ENCODE measurements at regions not wholly inside any gene's neighbourhood (a gene's known extent, or its start where the extent isn't known, plus 50 kb on each side); places are given as distances from the start of the nearest gene placed in this dataset.
A peak's percentile ranks its signal among the peaks of the same experiment; 100 is the strongest.
"Not testable (repeated sequence)": the region's sequence is repeated elsewhere in the genome, so short reads cannot be mapped to it uniquely, and the experiment has no call there.

- no peak for DNase-seq (ENCODE audit: low read depth in 4 of 4, low spot score in 2 of 4)
Observed at GRCh38 chr11:90756617-90757016, 533.8 kb upstream of the CHORDC1 start.

- DNase-seq (ENCODE audit: low read depth in 4 of 4, low spot score in 2 of 4): no peak
Observed at GRCh38 chr11:90753546-90753945, 530.7 kb upstream of the CHORDC1 start.

- DNase-seq (ENCODE audit: low read depth in 4 of 4, low spot score in 2 of 4): no peak
Observed at GRCh38 chr11:90747057-90747456, 524.2 kb upstream of the CHORDC1 start.

- DNase-seq (ENCODE audit: low read depth in 4 of 4, low spot score in 2 of 4): no peak
Observed at GRCh38 chr11:90744169-90744568, 521.3 kb upstream of the CHORDC1 start.

GRCh38 chr11:90738799-90739198 is 516.0 kb upstream of the CHORDC1 start:
- no peak for DNase-seq (ENCODE audit: low read depth in 4 of 4, low spot score in 2 of 4)

- peak; percentile 56 to 73 (median 68) for DNase-seq (ENCODE audit: low read depth in 4 of 4, low spot score in 2 of 4)
Observed at GRCh38 chr11:90737444-90738050, 514.7 kb upstream of the CHORDC1 start.

GRCh38 chr11:90732486-90732885 is 509.6 kb upstream of the CHORDC1 start:
- DNase-seq (ENCODE audit: low read depth in 4 of 4, low spot score in 2 of 4): no peak

- no peak for DNase-seq (ENCODE audit: low read depth in 4 of 4, low spot score in 2 of 4)
Observed at GRCh38 chr11:90723475-90723874, 500.6 kb upstream of the CHORDC1 start.

- no peak for DNase-seq (ENCODE audit: low read depth in 4 of 4, low spot score in 2 of 4)
Observed at GRCh38 chr11:90722552-90723190, 499.8 kb upstream of the CHORDC1 start.

GRCh38 chr11:90717522-90717921 is 494.7 kb upstream of the CHORDC1 start:
- no peak for DNase-seq (ENCODE audit: low read depth in 4 of 4, low spot score in 2 of 4)

GRCh38 chr11:90705661-90706060 is 482.8 kb upstream of the CHORDC1 start:
- DNase-seq (ENCODE audit: low read depth in 4 of 4, low spot score in 2 of 4): no peak

- DNase-seq (ENCODE audit: low read depth in 4 of 4, low spot score in 2 of 4): no peak
Observed at GRCh38 chr11:90704510-90704909, 481.7 kb upstream of the CHORDC1 start.

- no peak for DNase-seq (ENCODE audit: low read depth in 4 of 4, low spot score in 2 of 4)
Observed at GRCh38 chr11:90701716-90702115, 478.9 kb upstream of the CHORDC1 start.

- no peak for DNase-seq (ENCODE audit: low read depth in 4 of 4, low spot score in 2 of 4)
Observed at GRCh38 chr11:90700789-90701439, 478.1 kb upstream of the CHORDC1 start.

- DNase-seq (ENCODE audit: low read depth in 4 of 4, low spot score in 2 of 4): no peak
Observed at GRCh38 chr11:90699791-90700400, 477.0 kb upstream of the CHORDC1 start.

GRCh38 chr11:90698238-90698637 is 475.4 kb upstream of the CHORDC1 start:
- DNase-seq (ENCODE audit: low read depth in 4 of 4, low spot score in 2 of 4): no peak

GRCh38 chr11:90675496-90675895 is 452.6 kb upstream of the CHORDC1 start:
- not testable (repeated sequence) for DNase-seq (ENCODE audit: low read depth in 4 of 4, low spot score in 2 of 4)

GRCh38 chr11:90669094-90669493 is 446.2 kb upstream of the CHORDC1 start:
- DNase-seq (ENCODE audit: low read depth in 4 of 4, low spot score in 2 of 4): no peak

- no peak for DNase-seq (ENCODE audit: low read depth in 4 of 4, low spot score in 2 of 4)
Observed at GRCh38 chr11:90668502-90668901, 445.7 kb upstream of the CHORDC1 start.

- DNase-seq (ENCODE audit: low read depth in 4 of 4, low spot score in 2 of 4): no peak
Observed at GRCh38 chr11:90661233-90661632, 438.4 kb upstream of the CHORDC1 start.

GRCh38 chr11:90656171-90656570 is 433.3 kb upstream of the CHORDC1 start:
- DNase-seq (ENCODE audit: low read depth in 4 of 4, low spot score in 2 of 4): no peak

- DNase-seq (ENCODE audit: low read depth in 4 of 4, low spot score in 2 of 4): no peak
Observed at GRCh38 chr11:90650153-90650552, 427.3 kb upstream of the CHORDC1 start.

Measured in left renal cortex interstitium (tissue), 4 donors.